ENCODE measurements at regions not wholly inside any gene's neighbourhood (a gene's known extent, or its start where the extent isn't known, plus 50 kb on each side); places are given as distances from the start of the nearest gene placed in this dataset.

GRCh38 chr20:57030611-57031600 is 235.5 kb downstream of the BMP7 start:
- TF ChIP-seq CTCF (IDR thresholded peaks at IDR 0.05; ENCODE audit: low read depth) = no peak

- TF ChIP-seq CTCF (IDR thresholded peaks at IDR 0.05; ENCODE audit: low read depth) = no peak
Observed at GRCh38 chr20:57031867-57032355, 234.5 kb downstream of the BMP7 start.

GRCh38 chr20:57032847-57033246 is 233.6 kb downstream of the BMP7 start:
- no peak for TF ChIP-seq CTCF (IDR thresholded peaks at IDR 0.05; ENCODE audit: low read depth)

- no peak for TF ChIP-seq CTCF (IDR thresholded peaks at IDR 0.05; ENCODE audit: low read depth)
Observed at GRCh38 chr20:57034001-57034400, 232.4 kb downstream of the BMP7 start.

GRCh38 chr20:57037689-57038088 is 228.8 kb downstream of the BMP7 start:
- no peak for TF ChIP-seq CTCF (IDR thresholded peaks at IDR 0.05; ENCODE audit: low read depth)

GRCh38 chr20:57038608-57039440 is 227.6 kb downstream of the BMP7 start:
- TF ChIP-seq CTCF (IDR thresholded peaks at IDR 0.05; ENCODE audit: low read depth) = no peak

GRCh38 chr20:57040466-57040865 is 226.0 kb downstream of the BMP7 start:
- no peak for TF ChIP-seq CTCF (IDR thresholded peaks at IDR 0.05; ENCODE audit: low read depth)
